ENCODE measurements at regions not wholly inside any gene's neighbourhood (a gene's known extent, or its start where the extent isn't known, plus 50 kb on each side); places are given as distances from the start of the nearest gene placed in this dataset.

DNA sequence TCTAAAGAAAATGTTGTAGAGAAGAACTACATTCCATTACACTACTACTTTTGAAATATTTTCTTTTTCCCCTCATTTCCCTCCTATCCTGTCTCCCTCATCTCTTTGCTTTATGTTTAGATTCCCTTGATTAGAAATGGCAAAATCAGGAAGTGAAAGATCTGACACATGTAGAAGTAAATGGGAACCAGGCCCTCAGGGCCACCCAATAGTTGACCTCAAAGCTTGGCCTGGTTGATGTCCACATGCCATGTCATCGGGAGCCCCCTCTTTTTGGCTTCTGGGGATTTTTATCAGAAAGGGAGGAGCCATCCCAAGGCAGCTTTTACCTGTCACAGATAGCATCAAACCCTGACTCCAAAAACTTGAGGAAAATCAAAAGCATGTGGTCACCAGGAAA is 168.3 kb upstream of the ECI2 start:
- no peaks in the 10 kb centered on the region for H3K9me3 ChIP-seq
- H3K4me3 ChIP-seq: no peak overlapping the region
- H3K27ac ChIP-seq: no peak overlapping the region
- in situ Hi-C loops (cut with MboI; ENCODE audit: low pct_ligation_motif_present in 1 of 4, low pct_unique_long_range_greater_than_20kb in 1 of 4, low sequenced_read_pairs in 3 of 4): loop anchor here in 1 of 4 donors (25.0 kb wide), 2 partner anchors 484 to 634 kb away; partner anchors contain the start of gene CDYL
- no peak for DNase-seq
- no peaks in the 10 kb centered on the region for H3K36me3 ChIP-seq
- 56% methylated on average over 1 of the region's 1 CpG; no CpG with 5 or more reads in 1 of the 2 donors for WGBS, 2 donors (ENCODE audit: low coverage in 1 of 2)
- intact Hi-C loops (cut with DNase I; ENCODE audit: low total_unique reads): no loop called here
- no peaks in the 10 kb centered on the region for H3K4me1 ChIP-seq
- no peaks in the 10 kb centered on the region for H3K27me3 ChIP-seq
- no peak for TF ChIP-seq EP300 (IDR thresholded peaks at IDR 0.05; ENCODE audit: low read depth)

DNA sequence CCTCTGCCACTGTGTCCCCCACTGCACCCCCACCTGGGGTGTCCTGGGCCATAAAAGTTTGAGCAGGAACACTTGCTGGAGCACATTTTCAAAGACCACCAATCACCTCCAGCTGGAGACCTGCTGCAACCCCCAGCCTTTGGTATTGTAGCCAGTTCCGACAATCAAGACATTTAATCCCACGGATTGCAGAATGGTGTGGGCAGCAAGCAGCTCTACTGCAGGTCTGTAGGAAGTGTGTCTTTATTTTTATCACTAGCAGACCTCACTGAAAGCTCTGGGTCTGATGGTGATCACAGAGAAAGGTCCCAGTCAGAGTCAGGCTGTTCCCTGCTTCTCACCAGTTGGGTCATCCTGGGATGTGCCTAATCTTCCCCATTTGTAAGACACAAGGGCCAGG is 167.1 kb upstream of the ECI2 start:
- H3K27me3 ChIP-seq: no peaks in the 10 kb centered on the region
- in situ Hi-C loops (cut with MboI; ENCODE audit: low pct_ligation_motif_present in 1 of 4, low pct_unique_long_range_greater_than_20kb in 1 of 4, low sequenced_read_pairs in 3 of 4) (loop anchor here in 1 of 4 donors (25.0 kb wide), 2 partner anchors 485 to 635 kb away; partner anchors contain the start of gene CDYL), intact Hi-C loops (cut with DNase I; ENCODE audit: low total_unique reads) (no loop called here)
- TF ChIP-seq POLR2A (IDR thresholded peaks at IDR 0.05): no peak
- no peak for TF ChIP-seq EP300 (IDR thresholded peaks at IDR 0.05; ENCODE audit: low read depth)
- TF ChIP-seq, protein P1, sequence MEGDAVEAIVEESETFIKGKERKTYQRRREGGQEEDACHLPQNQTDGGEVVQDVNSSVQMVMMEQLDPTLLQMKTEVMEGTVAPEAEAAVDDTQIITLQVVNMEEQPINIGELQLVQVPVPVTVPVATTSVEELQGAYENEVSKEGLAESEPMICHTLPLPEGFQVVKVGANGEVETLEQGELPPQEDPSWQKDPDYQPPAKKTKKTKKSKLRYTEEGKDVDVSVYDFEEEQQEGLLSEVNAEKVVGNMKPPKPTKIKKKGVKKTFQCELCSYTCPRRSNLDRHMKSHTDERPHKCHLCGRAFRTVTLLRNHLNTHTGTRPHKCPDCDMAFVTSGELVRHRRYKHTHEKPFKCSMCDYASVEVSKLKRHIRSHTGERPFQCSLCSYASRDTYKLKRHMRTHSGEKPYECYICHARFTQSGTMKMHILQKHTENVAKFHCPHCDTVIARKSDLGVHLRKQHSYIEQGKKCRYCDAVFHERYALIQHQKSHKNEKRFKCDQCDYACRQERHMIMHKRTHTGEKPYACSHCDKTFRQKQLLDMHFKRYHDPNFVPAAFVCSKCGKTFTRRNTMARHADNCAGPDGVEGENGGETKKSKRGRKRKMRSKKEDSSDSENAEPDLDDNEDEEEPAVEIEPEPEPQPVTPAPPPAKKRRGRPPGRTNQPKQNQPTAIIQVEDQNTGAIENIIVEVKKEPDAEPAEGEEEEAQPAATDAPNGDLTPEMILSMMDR (IDR thresholded peaks at IDR 0.05): no peak
- no peak for TF ChIP-seq POLR2AphosphoS5 (IDR thresholded peaks at IDR 0.05)
- no peak overlapping the region for H3K4me3 ChIP-seq
- H3K27ac ChIP-seq: no peak overlapping the region
- no peaks in the 10 kb centered on the region for H3K9me3 ChIP-seq
- 91% methylated on average over 2 of the region's 2 CpGs; no CpG with 5 or more reads in 1 of the 2 donors for WGBS, 2 donors (ENCODE audit: low coverage in 1 of 2)
- H3K36me3 ChIP-seq: no peaks in the 10 kb centered on the region
- no peak for DNase-seq
- no peaks in the 10 kb centered on the region for H3K4me1 ChIP-seq

DNA sequence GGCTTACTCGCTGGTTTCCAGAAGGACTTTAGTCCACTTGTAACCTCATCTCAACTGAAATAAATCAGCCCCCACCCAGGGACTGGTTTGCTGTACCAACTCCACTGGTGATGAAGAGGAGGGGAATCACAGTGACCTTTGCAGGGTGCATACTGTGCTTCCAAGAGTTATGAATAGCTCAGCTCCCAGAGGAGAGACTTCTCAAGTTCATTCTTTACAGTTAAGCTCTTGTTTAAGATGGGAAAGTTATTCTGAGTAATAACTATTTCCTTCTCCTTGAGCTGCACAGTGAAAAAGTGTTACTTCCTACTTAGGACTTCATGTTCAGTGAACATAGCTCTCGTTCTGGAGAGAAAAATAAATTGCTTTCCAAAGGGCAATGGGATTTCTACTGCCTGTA is 166.5 kb upstream of the ECI2 start:
- H3K27ac ChIP-seq: no peak overlapping the region
- no peaks in the 10 kb centered on the region for H3K4me1 ChIP-seq
- 33 to 51% methylated on average over 1 to 2 of the region's 2 CpGs for WGBS, 2 donors (ENCODE audit: low coverage in 1 of 2)
- no peaks in the 10 kb centered on the region for H3K9me3 ChIP-seq
- intact Hi-C loops (cut with DNase I; ENCODE audit: low total_unique reads): no loop called here
- DNase-seq: no peak
- H3K27me3 ChIP-seq: no peaks in the 10 kb centered on the region
- H3K4me3 ChIP-seq: no peak overlapping the region
- H3K36me3 ChIP-seq: no peaks in the 10 kb centered on the region
- no peak for TF ChIP-seq POLR2AphosphoS5 (IDR thresholded peaks at IDR 0.05)
- TF ChIP-seq, protein P1 (IDR thresholded peaks at IDR 0.05): no peak
- TF ChIP-seq EP300 (IDR thresholded peaks at IDR 0.05; ENCODE audit: low read depth): no peak
- no peak for TF ChIP-seq POLR2A (IDR thresholded peaks at IDR 0.05)
- in situ Hi-C loops (cut with MboI; ENCODE audit: low pct_ligation_motif_present in 1 of 4, low pct_unique_long_range_greater_than_20kb in 1 of 4, low sequenced_read_pairs in 3 of 4): loop anchor here in 1 of 4 donors (25.0 kb wide), 2 partner anchors 485 to 635 kb away; partner anchors contain the start of gene CDYL

DNA sequence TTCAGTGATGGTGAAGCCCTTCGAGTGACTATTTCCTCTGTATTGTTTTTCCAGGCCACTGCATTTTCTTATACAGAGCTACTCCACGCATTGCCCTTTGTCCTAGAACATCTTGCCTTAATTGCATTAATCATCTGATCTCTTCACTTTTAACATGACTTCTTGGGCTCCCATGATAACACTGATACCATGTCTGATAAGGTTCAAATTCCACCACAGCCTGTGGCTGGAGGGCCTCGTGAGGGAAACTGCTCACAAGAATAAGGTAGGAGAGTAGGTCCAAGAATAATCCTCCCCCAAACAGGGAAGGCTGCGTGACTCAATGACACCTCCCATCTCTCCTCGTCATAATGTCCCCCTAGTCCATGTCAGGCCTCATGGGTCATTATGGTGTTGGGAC is 165.5 kb upstream of the ECI2 start:
- intact Hi-C loops (cut with DNase I; ENCODE audit: low total_unique reads): no loop called here
- no peak for TF ChIP-seq POLR2AphosphoS5 (IDR thresholded peaks at IDR 0.05)
- TF ChIP-seq POLR2A (IDR thresholded peaks at IDR 0.05): no peak
- no peak for TF ChIP-seq EP300 (IDR thresholded peaks at IDR 0.05; ENCODE audit: low read depth)
- TF ChIP-seq, protein P1 (IDR thresholded peaks at IDR 0.05): no peak
- WGBS, 2 donors (ENCODE audit: low coverage in 1 of 2): 78 to 79% methylated on average over 4 to 5 of the region's 5 CpGs
- DNase-seq: no peak
- Histone ChIP-seq H3K4me3 (no peak overlapping the region), H3K9me3 (no peaks in the 10 kb centered on the region), H3K4me1 (no peaks in the 10 kb centered on the region), H3K27me3 (no peaks in the 10 kb centered on the region), H3K36me3 (no peaks in the 10 kb centered on the region), H3K27ac (no peak overlapping the region)
- in situ Hi-C loops (cut with MboI; ENCODE audit: low pct_ligation_motif_present in 1 of 4, low pct_unique_long_range_greater_than_20kb in 1 of 4, low sequenced_read_pairs in 3 of 4): loop anchor here in 1 of 4 donors (25.0 kb wide), 2 partner anchors 486 to 636 kb away; partner anchors contain the start of gene CDYL

DNA sequence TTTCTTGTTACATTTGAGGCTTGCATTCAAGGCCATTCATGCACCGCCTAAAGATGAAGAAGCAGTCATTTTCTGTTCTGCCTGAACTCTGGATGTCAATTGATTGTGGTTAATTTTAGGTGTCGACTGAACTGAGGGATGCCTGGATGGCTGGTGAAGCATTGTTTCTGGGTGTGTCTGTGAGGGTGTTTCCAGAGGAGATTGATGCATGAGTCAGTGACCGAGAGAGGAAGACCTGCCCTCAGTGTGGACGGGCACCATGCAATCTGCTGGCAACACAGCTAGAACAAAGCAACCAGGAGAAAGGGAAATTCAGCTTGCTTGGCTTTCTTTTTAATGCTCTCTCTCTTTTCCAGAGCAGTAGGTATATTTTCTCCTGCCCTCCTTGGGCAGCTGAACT is 164.1 kb upstream of the ECI2 start:
- no peaks in the 10 kb centered on the region for H3K4me1 ChIP-seq
- H3K36me3 ChIP-seq: no peaks in the 10 kb centered on the region
- no peaks in the 10 kb centered on the region for H3K9me3 ChIP-seq
- TF ChIP-seq, protein P1 (IDR thresholded peaks at IDR 0.05): no peak
- TF ChIP-seq POLR2AphosphoS5 (IDR thresholded peaks at IDR 0.05): no peak
- TF ChIP-seq EP300 (IDR thresholded peaks at IDR 0.05; ENCODE audit: low read depth): no peak
- TF ChIP-seq POLR2A (IDR thresholded peaks at IDR 0.05): no peak
- intact Hi-C loops (cut with DNase I; ENCODE audit: low total_unique reads): no loop called here
- H3K27me3 ChIP-seq: no peaks in the 10 kb centered on the region
- 76% methylated on average over 4 of the region's 4 CpGs; no CpG with 5 or more reads in 1 of the 2 donors for WGBS, 2 donors (ENCODE audit: low coverage in 1 of 2)
- no peak for DNase-seq
- H3K4me3 ChIP-seq: no peak overlapping the region
- no peak overlapping the region for H3K27ac ChIP-seq
- in situ Hi-C loops (cut with MboI; ENCODE audit: low pct_ligation_motif_present in 1 of 4, low pct_unique_long_range_greater_than_20kb in 1 of 4, low sequenced_read_pairs in 3 of 4): no loop called here

All from transverse colon (tissue), 4 donors.